Tongue (tissue), 1 donor: ENCODE measurements at regions not wholly inside any gene's neighbourhood (a gene's known extent, or its start where the extent isn't known, plus 50 kb on each side); places are given as distances from the start of the nearest gene placed in this dataset.
"Not testable (repeated sequence)": the region's sequence is repeated elsewhere in the genome, so short reads cannot be mapped to it uniquely, and the experiment has no call there.

Experiments used
- DNase-seq: peaks from one replicate; pipeline ENCODE4 v3.0.0-alpha.2; 2015

GRCh38 chr4:130074096-130074495 lies 978.1 kb downstream of the C4orf33 start:
- no peak for DNase-seq

GRCh38 chr4:130077275-130077674 lies 981.3 kb downstream of the C4orf33 start:
- DNase-seq = no peak

- DNase-seq = not testable (repeated sequence)
Observed at GRCh38 chr4:130079027-130079426, 983.1 kb downstream of the C4orf33 start.

GRCh38 chr4:130080872-130081451 lies 985.0 kb downstream of the C4orf33 start:
- no peak for DNase-seq

GRCh38 chr4:130090427-130090826 lies 994.5 kb downstream of the C4orf33 start:
- no peak for DNase-seq

GRCh38 chr4:130092187-130093015 lies 996.4 kb downstream of the C4orf33 start:
- DNase-seq = peak; percentile 25

- DNase-seq = peak; percentile 44
Observed at GRCh38 chr4:130099105-130099504, 1003.2 kb downstream of the C4orf33 start.

- DNase-seq = peak; percentile 5
Observed at GRCh38 chr4:130110189-130110588, 1014.2 kb downstream of the C4orf33 start.

- DNase-seq = no peak
Observed at GRCh38 chr4:130110770-130111169, 1014.8 kb downstream of the C4orf33 start.

GRCh38 chr4:130124066-130124465 lies 1028.1 kb downstream of the C4orf33 start:
- peak; percentile 32 for DNase-seq

- peak; percentile 3 for DNase-seq
Observed at GRCh38 chr4:130125467-130125866, 1029.5 kb downstream of the C4orf33 start.

GRCh38 chr4:130127297-130127696 lies 1031.3 kb downstream of the C4orf33 start:
- DNase-seq = no peak

- peak; percentile 5 for DNase-seq
Observed at GRCh38 chr4:130131536-130131935, 1035.6 kb downstream of the C4orf33 start.

GRCh38 chr4:130141651-130142050 lies 1045.7 kb downstream of the C4orf33 start:
- no peak for DNase-seq

- no peak for DNase-seq
Observed at GRCh38 chr4:130143656-130144055, 1047.7 kb downstream of the C4orf33 start.

- DNase-seq = no peak
Observed at GRCh38 chr4:130146773-130147172, 1050.8 kb downstream of the C4orf33 start.

GRCh38 chr4:130147641-130148040 lies 1051.7 kb downstream of the C4orf33 start:
- peak; percentile 2 for DNase-seq

- peak; percentile 19 for DNase-seq
Observed at GRCh38 chr4:130154901-130155300, 1058.9 kb downstream of the C4orf33 start.

- no peak for DNase-seq
Observed at GRCh38 chr4:130163701-130164100, 1067.7 kb downstream of the C4orf33 start.

GRCh38 chr4:130165381-130165780 lies 1069.4 kb downstream of the C4orf33 start:
- no peak for DNase-seq

- no peak for DNase-seq
Observed at GRCh38 chr4:130172156-130172555, 1076.2 kb downstream of the C4orf33 start.

- no peak for DNase-seq
Observed at GRCh38 chr4:130178106-130178505, 1082.2 kb downstream of the C4orf33 start.

GRCh38 chr4:130183096-130183495 lies 1087.1 kb downstream of the C4orf33 start:
- DNase-seq = no peak

- no peak for DNase-seq
Observed at GRCh38 chr4:130183766-130184165, 1087.8 kb downstream of the C4orf33 start.
